Stomach (tissue), 8 donors: ENCODE measurements at regions not wholly inside any gene's neighbourhood (a gene's known extent, or its start where the extent isn't known, plus 50 kb on each side); places are given as distances from the start of the nearest gene placed in this dataset.

Source experiments
- DNase-seq, 2 donors: peaks; one replicate each; pipeline versions ENCODE4 v3.0.0 to v3.0.0-alpha.2; 2013 to 2019
- H3K27ac ChIP-seq, 5 donors: fragments of 200-600 bp in 4 of 5; sonication (generic) in 4 of 5; one replicate each; pipeline ENCODE4 v1.5.1; 2013 to 2019; ENCODE audit warnings: mild to moderate bottlenecking in 1 of 5, moderate library complexity in 1 of 5
- H3K27me3 ChIP-seq, 3 donors: fragments of 200-600 bp; sonication (generic); one replicate each; pipeline ENCODE4 v1.5.1; 2017 to 2019; ENCODE audit warnings: mixed run types in 1 of 3
- H3K36me3 ChIP-seq, 4 donors: fragments of 200-600 bp; sonication (generic); 1 replicate in 3 of 4; 2 replicates in 1 of 4; pipeline ENCODE4 v1.5.1; 2016 to 2019
- H3K4me1 ChIP-seq, 4 donors: fragments of 200-600 bp; sonication (generic); one replicate each; pipeline ENCODE4 v1.5.1; 2016 to 2019
- H3K4me3 ChIP-seq, 4 donors: fragments of 200-600 bp; sonication (generic) in 3 of 4; one replicate each; pipeline ENCODE4 v1.5.1; 2016 to 2019; ENCODE audit warnings: mild to moderate bottlenecking in 1 of 4
- H3K9me3 ChIP-seq, 4 donors: fragments of 200-600 bp; sonication (generic); one replicate each; pipeline ENCODE4 v1.5.1; 2016 to 2019
- CTCF ChIP-seq, 7 experiments: fragments of 450-650 bp in 4 of 7; fragments of 200-600 bp in 3 of 7; sonication (generic) in 3 of 7; IDR thresholded peaks; one replicate each; pipeline ENCODE4 v1.5.1; 2016 to 2019; ENCODE audit warnings: antibody characterized with exemption in 7 of 7, control low read depth in 2 of 7, mild to moderate bottlenecking in 1 of 7
- EP300 ChIP-seq: sonication (generic); formaldehyde crosslinking; IDR thresholded peaks from one replicate; pipeline ENCODE4 v1.6.1; 2017; ENCODE audit warnings: antibody characterized with exemption
- POLR2A ChIP-seq, 4 donors: fragments of 450-650 bp; IDR thresholded peaks; one replicate each; pipeline ENCODE4 v1.6.1; 2016; ENCODE audit warnings: antibody characterized with exemption in 4 of 4, control low read depth in 2 of 4, mild to moderate bottlenecking in 1 of 4, moderate library complexity in 1 of 4
- POLR2AphosphoS5 ChIP-seq, 3 donors: sonication (generic); formaldehyde crosslinking; IDR thresholded peaks; one replicate each; pipeline ENCODE4 v1.6.1; 2016; ENCODE audit warnings: antibody characterized with exemption in 3 of 3
- WGBS, 5 donors: extraction: QIAGEN DNeasy Blood & Tissue Kit in 3 of 5; methylation state at CpG; one replicate each; pipeline versions ENCODE4 v1.1.5 to v1.1.7; 2013 to 2018; 5-methylcytosine and 5-hydroxymethylcytosine counted together
- intact Hi-C: fragments of 100-400 bp; cut with DNase I; formaldehyde crosslinking; loops from one replicate; pipeline ENCODE4 v1.15.1; 2023; ENCODE audit warnings: low total_unique reads
- donor health status: healthy with polysubstance abuse.
- donor health status: Bipolar disorder and iron deficiency.
- donor health status: healthy.

GRCh38 chr6:159604443-159604956, 88.5 kb downstream of the SOD2 start:
- intact Hi-C loops = no loop called here
- Histone ChIP-seq H3K9me3 (no peaks in the 10 kb centered on the region), H3K36me3 (no peaks in the 10 kb centered on the region), H3K27ac (no peak overlapping the region), H3K4me3 (no peak overlapping the region), H3K4me1 (no peaks in the 10 kb centered on the region), H3K27me3 (no peaks in the 10 kb centered on the region)
- TF ChIP-seq CTCF (IDR thresholded peaks at IDR 0.05) (no peak), POLR2AphosphoS5 (IDR thresholded peaks at IDR 0.05) (no peak), EP300 (no peak), POLR2A (IDR thresholded peaks at IDR 0.05) (no peak)
- WGBS, 5 donors = 76 to 80% (median 79%) methylated on average over 6 of the region's 6 CpGs
- no peak for DNase-seq

- H3K27me3 ChIP-seq = no peaks in the 10 kb centered on the region
- no peaks in the 10 kb centered on the region for H3K4me1 ChIP-seq
- no peaks in the 10 kb centered on the region for H3K36me3 ChIP-seq
- 60 to 82% (median 67%) methylated on average over 19 to 23 of the region's 23 CpGs for WGBS, 5 donors
- no peaks in the 10 kb centered on the region for H3K9me3 ChIP-seq
- TF ChIP-seq POLR2AphosphoS5 (IDR thresholded peaks at IDR 0.05) = no peak
- TF ChIP-seq EP300 = no peak
- TF ChIP-seq CTCF (IDR thresholded peaks at IDR 0.05) = no peak
- no peak for TF ChIP-seq POLR2A (IDR thresholded peaks at IDR 0.05)
- no peak overlapping the region for H3K4me3 ChIP-seq
- DNase-seq = peak in 1 of 2 donors; percentile 21
- intact Hi-C loops = no loop called here
- no peak overlapping the region for H3K27ac ChIP-seq
Observed at GRCh38 chr6:159602431-159603041, 90.5 kb downstream of the SOD2 start.

DNA sequence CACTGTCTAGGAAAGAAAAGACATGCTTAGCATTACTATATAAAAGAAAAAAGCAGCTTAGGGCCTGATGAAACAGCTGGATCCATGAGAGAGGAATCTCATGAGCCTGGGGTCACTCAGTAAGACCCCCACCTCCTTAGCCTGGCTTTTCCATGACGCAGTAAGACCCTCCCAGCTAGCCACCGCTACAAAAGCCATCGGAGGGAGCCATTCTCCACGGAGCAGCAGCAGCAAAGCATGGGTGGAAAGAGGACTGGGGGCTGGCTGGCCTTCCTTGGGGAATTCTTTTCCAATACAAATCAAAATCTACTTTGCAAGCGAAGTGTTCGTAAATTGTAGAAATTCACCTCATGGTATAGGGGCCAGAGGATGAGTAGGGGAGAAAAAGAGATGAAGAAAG, 91.8 kb downstream of the SOD2 start:
- TF ChIP-seq EP300 (no peak), POLR2A (IDR thresholded peaks at IDR 0.05) (no peak), CTCF (IDR thresholded peaks at IDR 0.05) (no peak), POLR2AphosphoS5 (IDR thresholded peaks at IDR 0.05) (no peak)
- H3K9me3 ChIP-seq = no peaks in the 10 kb centered on the region
- intact Hi-C loops = no loop called here
- no peak overlapping the region for H3K4me3 ChIP-seq
- no peaks in the 10 kb centered on the region for H3K27me3 ChIP-seq
- H3K27ac ChIP-seq = no peak overlapping the region
- DNase-seq = no peak
- 62 to 74% (median 69%) methylated on average over 6 of the region's 6 CpGs for WGBS, 5 donors
- no peaks in the 10 kb centered on the region for H3K4me1 ChIP-seq
- H3K36me3 ChIP-seq = no peaks in the 10 kb centered on the region

- intact Hi-C loops = no loop called here
- TF ChIP-seq POLR2A (IDR thresholded peaks at IDR 0.05) = no peak
- TF ChIP-seq POLR2AphosphoS5 (IDR thresholded peaks at IDR 0.05) = no peak
- TF ChIP-seq CTCF (IDR thresholded peaks at IDR 0.05) = no peak
- TF ChIP-seq EP300 = no peak
- no peak for DNase-seq
- WGBS, 5 donors = 41 to 67% (median 55%) methylated on average over 3 of the region's 3 CpGs
- Histone ChIP-seq H3K36me3 (no peaks in the 10 kb centered on the region), H3K27ac (peak overlapping the region in 1 of 5 donors; percentile 25), H3K9me3 (no peaks in the 10 kb centered on the region), H3K4me3 (no peak overlapping the region), H3K4me1 (no peaks in the 10 kb centered on the region), H3K27me3 (no peaks in the 10 kb centered on the region)
Observed at GRCh38 chr6:159595173-159595572, 97.9 kb downstream of the SOD2 start.
